ENCODE measurements at regions not wholly inside any gene's neighbourhood (a gene's known extent, or its start where the extent isn't known, plus 50 kb on each side); places are given as distances from the start of the nearest gene placed in this dataset.

- H2AFZ ChIP-seq (ENCODE audit: low read length): no peak overlapping the region
- no peak overlapping the region for H3K4me3 ChIP-seq (ENCODE audit: low read length)
- no peaks in the 10 kb centered on the region for H3K9me2 ChIP-seq (replicated peaks; ENCODE audit: low read length)
- CTCF ChIA-PET: no interaction called here
- no peak overlapping the region for H3K27ac ChIP-seq (ENCODE audit: low read length)
- intact Hi-C loops (cut with micrococcal nuclease): no loop called here
- no peaks in the 10 kb centered on the region for H3K79me2 ChIP-seq (ENCODE audit: low read length)
- H3K36me3 ChIP-seq (ENCODE audit: low read depth, low read length): no peaks in the 10 kb centered on the region
- no peaks in the 10 kb centered on the region for H4K20me1 ChIP-seq (ENCODE audit: low read length)
- H3K4me1 ChIP-seq (ENCODE audit: insufficient read depth, low read length): no peaks in the 10 kb centered on the region
- H3F3A ChIP-seq (ENCODE audit: low read length, unreplicated experiment): no peaks in the 10 kb centered on the region
- H3K9ac ChIP-seq (ENCODE audit: low read length): no peak overlapping the region
- H3K9me3 ChIP-seq (ENCODE audit: low read length): no peaks in the 10 kb centered on the region
- DNase-seq: peak; percentile 34
- ATAC-seq: no peak
- BruUV-seq (replicated peaks): no TSS peak
- TF ChIP-seq EZH2phosphoT487 (IDR thresholded peaks at IDR 0.05; ENCODE audit: borderline replicate concordance, low read length) (no peak), EZH2 (IDR thresholded peaks at IDR 0.05; ENCODE audit: low read length, unreplicated experiment) (no peak)
- TF ChIP-seq, protein P1, sequence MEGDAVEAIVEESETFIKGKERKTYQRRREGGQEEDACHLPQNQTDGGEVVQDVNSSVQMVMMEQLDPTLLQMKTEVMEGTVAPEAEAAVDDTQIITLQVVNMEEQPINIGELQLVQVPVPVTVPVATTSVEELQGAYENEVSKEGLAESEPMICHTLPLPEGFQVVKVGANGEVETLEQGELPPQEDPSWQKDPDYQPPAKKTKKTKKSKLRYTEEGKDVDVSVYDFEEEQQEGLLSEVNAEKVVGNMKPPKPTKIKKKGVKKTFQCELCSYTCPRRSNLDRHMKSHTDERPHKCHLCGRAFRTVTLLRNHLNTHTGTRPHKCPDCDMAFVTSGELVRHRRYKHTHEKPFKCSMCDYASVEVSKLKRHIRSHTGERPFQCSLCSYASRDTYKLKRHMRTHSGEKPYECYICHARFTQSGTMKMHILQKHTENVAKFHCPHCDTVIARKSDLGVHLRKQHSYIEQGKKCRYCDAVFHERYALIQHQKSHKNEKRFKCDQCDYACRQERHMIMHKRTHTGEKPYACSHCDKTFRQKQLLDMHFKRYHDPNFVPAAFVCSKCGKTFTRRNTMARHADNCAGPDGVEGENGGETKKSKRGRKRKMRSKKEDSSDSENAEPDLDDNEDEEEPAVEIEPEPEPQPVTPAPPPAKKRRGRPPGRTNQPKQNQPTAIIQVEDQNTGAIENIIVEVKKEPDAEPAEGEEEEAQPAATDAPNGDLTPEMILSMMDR (conservative IDR thresholded peaks at IDR 0.05; ENCODE audit: low read depth, low read length): no peak
- H3K27me3 ChIP-seq (ENCODE audit: low read length): no peaks in the 10 kb centered on the region
- POLR2A ChIA-PET (ENCODE audit: unreplicated experiment): no interaction called here
- no peak overlapping the region for H3K4me2 ChIP-seq (ENCODE audit: low read length)
These were observed 58.6 kb upstream of the SPRY2 start for GRCh38 chr13:80399340-80400163.
